Natural killer cell (primary cell): ENCODE measurements at regions not wholly inside any gene's neighbourhood (a gene's known extent, or its start where the extent isn't known, plus 50 kb on each side); places are given as distances from the start of the nearest gene placed in this dataset.
A peak's percentile ranks its signal among the peaks of the same experiment; 100 is the strongest.

Experiments used
- ATAC-seq, 3 donors: fragments of 150-1000 bp in 2 of 3; fragments of 200-7000 bp in 1 of 3; cut with Tn5 transposase; 1 replicate in 1 of 3; 2 replicates in 2 of 3; pipeline ENCODE4 v1.10.0; 2021; ENCODE audit warnings: mild to moderate bottlenecking in 2 of 3, moderate library complexity in 2 of 3
- DNase-seq, 2 donors: peaks; one replicate each; pipeline versions ENCODE4 v3.0.0 to v3.0.0-alpha.2; 2013 to 2021; ENCODE audit warnings: mixed read lengths in 1 of 2
- H3K27ac ChIP-seq: one replicate; pipeline ENCODE4 v1.5.1; 2013; ENCODE audit warnings: mild to moderate bottlenecking, low read length
- H3K27me3 ChIP-seq: one replicate; pipeline ENCODE4 v1.6.1; 2013; ENCODE audit warnings: low read length; ENCODE audit not compliant: control insufficient read depth, insufficient read depth
- H3K36me3 ChIP-seq: one replicate; pipeline ENCODE4 v1.6.1; 2013; ENCODE audit warnings: low read length; ENCODE audit not compliant: control insufficient read depth, insufficient read depth
- H3K4me1 ChIP-seq: one replicate; pipeline ENCODE4 v1.6.1; 2013; ENCODE audit warnings: low read length; ENCODE audit not compliant: control insufficient read depth, insufficient read depth
- H3K4me3 ChIP-seq: one replicate; pipeline ENCODE4 v1.5.1; 2013; ENCODE audit warnings: low read length
- H3K9me3 ChIP-seq: one replicate; pipeline ENCODE4 v1.6.1; 2013; ENCODE audit warnings: low read length; ENCODE audit not compliant: control insufficient read depth, insufficient read depth
- H3K27ac Mint-ChIP-seq, 2 donors: one replicate each; pipeline ENCODE4 v1.8.0; 2022; ENCODE audit warnings: mild to moderate bottlenecking in 2 of 2, mixed read lengths in 2 of 2, moderate library complexity in 1 of 2
- H3K27me3 Mint-ChIP-seq, 2 donors: one replicate each; pipeline ENCODE4 v1.8.0; 2022; ENCODE audit warnings: low read depth in 2 of 2, mixed read lengths in 2 of 2
- H3K36me3 Mint-ChIP-seq: one replicate; pipeline ENCODE4 v1.8.0; 2022; ENCODE audit warnings: mixed read lengths
- H3K4me1 Mint-ChIP-seq, 2 donors: one replicate each; pipeline ENCODE4 v1.8.0; 2022; ENCODE audit warnings: mixed read lengths in 2 of 2
- H3K4me3 Mint-ChIP-seq: one replicate; pipeline ENCODE4 v1.8.0; 2022; ENCODE audit warnings: mild to moderate bottlenecking, moderate library complexity, mixed read lengths
- H3K9me3 Mint-ChIP-seq, 2 donors: one replicate each; pipeline ENCODE4 v1.8.0; 2022; ENCODE audit warnings: mixed read lengths in 2 of 2
- WGBS: methylation state at CpG from one replicate; pipeline ENCODE4 v1.1.7; 2013; ENCODE audit warnings: missing lambda C conversion rate; ENCODE audit not compliant: insufficient coverage; 5-methylcytosine and 5-hydroxymethylcytosine counted together
- intact Hi-C: fragments of 100-400 bp; cut with micrococcal nuclease; formaldehyde crosslinking; loops from one replicate; pipeline ENCODE4 v1.14.2; 2022
- TF ChIP-seq, protein P1 (sequence below): fragments of 200-600 bp; IDR thresholded peaks from one replicate; pipeline ENCODE4 v1.8.0; 2022; ENCODE audit warnings: antibody characterized with exemption

DNA sequence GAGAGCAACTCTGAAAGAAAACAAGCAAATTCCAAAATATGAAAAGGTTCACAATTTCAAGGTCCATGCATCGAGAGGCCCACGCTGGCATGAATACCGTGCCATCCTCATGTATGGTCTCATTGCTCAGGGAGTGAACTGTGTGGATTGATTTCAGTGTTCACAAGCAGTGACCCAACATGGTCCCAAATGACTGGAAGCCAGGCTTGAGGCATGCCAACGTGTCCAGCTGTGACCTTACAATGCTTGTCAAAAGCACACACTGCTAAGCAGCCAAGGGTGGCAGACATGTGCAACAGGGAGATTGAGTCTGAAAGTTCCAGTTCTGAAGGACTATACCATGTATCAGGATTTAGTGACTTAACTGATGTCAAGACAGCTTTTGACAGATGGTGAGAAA, 58.7 kb upstream of the CLDN24 start:
- Mint-ChIP-seq H3K9me3 (no peaks in the 10 kb centered on the region), H3K36me3 (no peaks in the 10 kb centered on the region), H3K27me3 (peaks cover 10 to 13% of the 10 kb centered on the region in 2 donors), H3K27ac (no peak overlapping the region), H3K4me1 (no peaks in the 10 kb centered on the region), H3K4me3 (no peak overlapping the region)
- Histone ChIP-seq H3K36me3 (no peaks in the 10 kb centered on the region), H3K4me1 (no peaks in the 10 kb centered on the region), H3K27ac (no peak overlapping the region), H3K27me3 (peaks cover 2% of the 10 kb centered on the region), H3K9me3 (peaks cover 19% of the 10 kb centered on the region), H3K4me3 (no peak overlapping the region)
- WGBS = 88% methylated on average over 4 of the region's 4 CpGs
- no peak for ATAC-seq
- intact Hi-C loops = no loop called here
- TF ChIP-seq, protein P1, sequence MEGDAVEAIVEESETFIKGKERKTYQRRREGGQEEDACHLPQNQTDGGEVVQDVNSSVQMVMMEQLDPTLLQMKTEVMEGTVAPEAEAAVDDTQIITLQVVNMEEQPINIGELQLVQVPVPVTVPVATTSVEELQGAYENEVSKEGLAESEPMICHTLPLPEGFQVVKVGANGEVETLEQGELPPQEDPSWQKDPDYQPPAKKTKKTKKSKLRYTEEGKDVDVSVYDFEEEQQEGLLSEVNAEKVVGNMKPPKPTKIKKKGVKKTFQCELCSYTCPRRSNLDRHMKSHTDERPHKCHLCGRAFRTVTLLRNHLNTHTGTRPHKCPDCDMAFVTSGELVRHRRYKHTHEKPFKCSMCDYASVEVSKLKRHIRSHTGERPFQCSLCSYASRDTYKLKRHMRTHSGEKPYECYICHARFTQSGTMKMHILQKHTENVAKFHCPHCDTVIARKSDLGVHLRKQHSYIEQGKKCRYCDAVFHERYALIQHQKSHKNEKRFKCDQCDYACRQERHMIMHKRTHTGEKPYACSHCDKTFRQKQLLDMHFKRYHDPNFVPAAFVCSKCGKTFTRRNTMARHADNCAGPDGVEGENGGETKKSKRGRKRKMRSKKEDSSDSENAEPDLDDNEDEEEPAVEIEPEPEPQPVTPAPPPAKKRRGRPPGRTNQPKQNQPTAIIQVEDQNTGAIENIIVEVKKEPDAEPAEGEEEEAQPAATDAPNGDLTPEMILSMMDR = no peak
- no peak for DNase-seq

DNA sequence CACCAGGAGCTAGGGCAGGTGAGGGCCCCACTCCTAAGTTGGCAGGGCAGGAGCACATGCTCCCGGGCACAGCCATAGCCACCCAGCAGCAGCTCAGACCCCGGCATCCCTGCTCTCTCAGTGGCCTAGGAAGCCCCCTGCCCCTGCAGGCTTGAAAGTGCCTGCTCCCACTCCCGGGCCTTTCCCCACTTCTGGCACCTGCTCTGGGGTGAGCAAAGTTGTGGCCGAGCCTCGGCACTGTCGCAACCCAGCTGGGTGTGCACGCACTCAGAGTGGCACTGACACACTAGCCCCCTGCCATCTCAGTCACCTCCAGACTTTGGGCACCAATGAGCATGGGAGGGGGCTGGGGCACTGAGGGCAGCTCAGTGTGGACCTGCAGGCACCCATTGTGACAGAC, 60.8 kb upstream of the CDKN2AIP start:
- Mint-ChIP-seq H3K4me1 (no peaks in the 10 kb centered on the region), H3K27me3 (peaks cover 8 to 24% of the 10 kb centered on the region in 2 donors), H3K27ac (no peak overlapping the region), H3K9me3 (no peaks in the 10 kb centered on the region), H3K36me3 (no peaks in the 10 kb centered on the region), H3K4me3 (no peak overlapping the region)
- H3K4me3 ChIP-seq = no peak overlapping the region
- intact Hi-C loops = no loop called here
- TF ChIP-seq, protein P1 = no peak
- ATAC-seq (no peak), DNase-seq (no peak)
- WGBS = 79% methylated on average over 7 of the region's 7 CpGs
- peaks cover 16% of the 10 kb centered on the region for H3K9me3 ChIP-seq
- H3K27ac ChIP-seq = no peak overlapping the region
- H3K36me3 ChIP-seq = no peaks in the 10 kb centered on the region
- no peaks in the 10 kb centered on the region for H3K4me1 ChIP-seq
- H3K27me3 ChIP-seq = no peaks in the 10 kb centered on the region

DNA sequence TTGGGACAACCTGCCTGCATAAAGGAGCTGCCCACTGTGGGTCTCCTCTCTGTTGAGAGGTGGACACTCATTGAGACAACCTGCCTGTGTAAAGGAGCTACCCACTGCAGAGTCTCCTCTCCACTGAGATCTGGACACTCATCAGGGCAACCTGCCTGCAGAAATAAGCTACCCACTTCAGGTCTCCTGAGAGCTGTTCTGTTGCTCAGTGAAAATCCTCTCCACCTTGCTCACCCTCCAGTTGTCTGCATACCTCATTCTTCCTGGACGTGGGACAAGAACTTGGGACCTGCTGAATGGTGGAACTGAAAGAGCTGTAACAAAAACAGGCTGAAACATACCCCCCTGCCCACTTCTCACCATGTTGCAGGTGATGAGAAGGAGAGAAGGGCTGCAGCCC, 59.9 kb upstream of the CDKN2AIP start:
- Mint-ChIP-seq H3K36me3 (no peaks in the 10 kb centered on the region), H3K27me3 (peaks cover 8 to 24% of the 10 kb centered on the region in 2 donors), H3K27ac (no peak overlapping the region), H3K4me3 (no peak overlapping the region), H3K4me1 (no peaks in the 10 kb centered on the region), H3K9me3 (no peaks in the 10 kb centered on the region)
- WGBS = 100% methylated on average over 1 of the region's 1 CpG
- Histone ChIP-seq H3K4me1 (no peaks in the 10 kb centered on the region), H3K27me3 (no peaks in the 10 kb centered on the region), H3K4me3 (no peak overlapping the region), H3K9me3 (peaks cover 13% of the 10 kb centered on the region), H3K36me3 (no peaks in the 10 kb centered on the region), H3K27ac (no peak overlapping the region)
- DNase-seq (no peak), ATAC-seq (no peak)
- intact Hi-C loops = no loop called here
- TF ChIP-seq, protein P1 = no peak

DNA sequence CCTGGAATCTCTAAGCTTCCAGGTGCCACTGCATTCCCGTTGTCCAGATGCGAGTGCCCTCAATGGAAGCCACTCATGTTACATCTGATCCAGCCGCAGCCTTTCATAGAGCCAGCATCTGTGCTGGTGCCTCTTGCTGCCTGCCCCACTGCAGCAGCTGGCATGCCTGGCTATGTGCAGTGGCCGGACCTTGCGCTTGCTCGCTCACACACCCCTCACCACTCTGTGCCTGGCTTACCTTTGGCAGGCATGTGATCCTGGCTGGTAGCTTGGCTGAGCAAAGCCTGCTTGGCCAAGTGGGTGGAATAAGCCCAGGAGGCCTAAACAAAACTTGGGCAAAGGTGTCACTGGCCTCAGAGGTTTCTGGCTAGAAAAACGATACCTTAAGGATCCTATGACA, 59.5 kb upstream of the CDKN2AIP start:
- H3K27ac ChIP-seq = no peak overlapping the region
- H3K4me3 ChIP-seq = no peak overlapping the region
- Mint-ChIP-seq H3K4me1 (no peaks in the 10 kb centered on the region), H3K4me3 (no peak overlapping the region), H3K27ac (no peak overlapping the region), H3K36me3 (no peaks in the 10 kb centered on the region), H3K27me3 (peaks cover 8 to 24% of the 10 kb centered on the region in 2 donors), H3K9me3 (no peaks in the 10 kb centered on the region)
- DNase-seq (no peak), ATAC-seq (peak in 1 of 3 donors; percentile 12)
- intact Hi-C loops = no loop called here
- no peaks in the 10 kb centered on the region for H3K4me1 ChIP-seq
- no peaks in the 10 kb centered on the region for H3K27me3 ChIP-seq
- TF ChIP-seq, protein P1 = no peak
- no peaks in the 10 kb centered on the region for H3K36me3 ChIP-seq
- WGBS = 78% methylated on average over 7 of the region's 7 CpGs
- H3K9me3 ChIP-seq = peaks cover 13% of the 10 kb centered on the region
